ENCODE measurements at regions not wholly inside any gene's neighbourhood (a gene's known extent, or its start where the extent isn't known, plus 50 kb on each side); places are given as distances from the start of the nearest gene placed in this dataset.

- TF ChIP-seq CHD7 (IDR thresholded peaks at IDR 0.05; ENCODE audit: insufficient replicate concordance, low read length) (no peak), CTBP2 (IDR thresholded peaks at IDR 0.05; ENCODE audit: borderline replicate concordance, insufficient read depth, insufficient read length, low read length) (no peak), POU5F1 (IDR thresholded peaks at IDR 0.05; ENCODE audit: low read depth, low read length) (no peak), SUZ12 (IDR thresholded peaks at IDR 0.05; ENCODE audit: low read length) (no peak)
Observed at GRCh38 chrX:25507801-25508200, 492.0 kb upstream of the ARX start (continued).
